HG03280 (cell line): ENCODE measurements at regions not wholly inside any gene's neighbourhood (a gene's known extent, or its start where the extent isn't known, plus 50 kb on each side); places are given as distances from the start of the nearest gene placed in this dataset.
"Not testable (repeated sequence)": the region's sequence is repeated elsewhere in the genome, so short reads cannot be mapped to it uniquely, and the experiment has no call there.

Experiments
- ATAC-seq: cut with Tn5 transposase; IDR thresholded peaks from one replicate; pipeline ENCODE4 v1.9.1; 2021; ENCODE audit warnings: mild to moderate bottlenecking, moderate library complexity; ENCODE audit not compliant: unreplicated experiment

DNA sequence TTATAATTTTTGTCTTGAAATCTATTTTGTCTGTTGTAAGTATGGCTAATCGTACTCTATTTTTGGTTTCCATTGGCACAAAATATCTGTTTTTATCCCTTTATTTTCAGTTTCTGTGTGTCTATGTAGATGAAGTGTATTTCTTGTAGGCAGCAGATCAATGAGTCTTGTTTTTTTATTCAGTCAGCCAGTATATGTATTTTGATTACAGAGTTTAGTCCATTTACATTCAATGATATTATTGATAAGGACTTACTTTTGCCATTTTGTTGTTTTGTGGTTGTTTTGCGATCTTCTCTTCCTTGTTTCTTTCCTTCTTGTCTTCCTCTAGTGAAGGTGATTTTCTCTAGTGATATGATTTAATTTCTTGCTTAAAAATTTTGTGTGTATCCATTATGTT is 336.3 kb upstream of the SPRY2 start:
- ATAC-seq = no peak

DNA sequence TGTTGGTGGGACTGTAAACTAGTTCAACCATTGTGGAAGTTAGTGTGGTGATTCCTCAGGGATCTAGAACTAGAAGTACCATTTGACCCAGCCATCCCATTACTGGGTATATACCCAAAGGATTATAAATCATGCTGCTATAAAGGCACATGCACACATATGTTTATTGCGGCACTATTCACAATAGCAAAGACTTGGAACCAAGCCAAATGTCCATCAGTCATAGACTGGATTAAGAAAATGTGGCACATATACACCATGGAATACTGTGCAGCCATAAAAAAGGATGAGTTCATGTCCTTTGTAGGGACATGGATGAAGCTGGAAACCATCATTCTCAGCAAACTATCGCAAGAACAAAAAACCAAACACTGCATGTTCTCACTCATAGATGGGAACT is 334.5 kb upstream of the SPRY2 start:
- ATAC-seq = not testable (repeated sequence)

DNA sequence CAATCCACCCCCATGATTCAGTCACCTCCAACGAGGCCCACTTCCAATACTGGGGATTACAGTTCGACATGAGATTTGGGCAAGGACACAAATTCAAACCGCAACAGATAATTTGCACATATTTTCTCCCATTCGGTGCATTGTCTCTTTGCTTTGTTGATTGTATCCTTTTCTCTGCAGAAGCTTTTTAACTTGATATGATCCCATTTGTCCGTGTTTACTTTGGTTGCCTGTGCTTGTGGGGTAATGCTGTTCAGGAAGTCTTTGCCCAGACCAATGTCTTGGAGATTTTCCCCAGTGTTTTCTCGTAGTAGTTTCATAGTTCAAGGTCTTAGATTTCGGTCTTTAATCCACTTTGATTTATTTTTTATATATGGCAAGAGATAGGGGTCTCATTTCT is 330.8 kb upstream of the SPRY2 start:
- no peak for ATAC-seq

DNA sequence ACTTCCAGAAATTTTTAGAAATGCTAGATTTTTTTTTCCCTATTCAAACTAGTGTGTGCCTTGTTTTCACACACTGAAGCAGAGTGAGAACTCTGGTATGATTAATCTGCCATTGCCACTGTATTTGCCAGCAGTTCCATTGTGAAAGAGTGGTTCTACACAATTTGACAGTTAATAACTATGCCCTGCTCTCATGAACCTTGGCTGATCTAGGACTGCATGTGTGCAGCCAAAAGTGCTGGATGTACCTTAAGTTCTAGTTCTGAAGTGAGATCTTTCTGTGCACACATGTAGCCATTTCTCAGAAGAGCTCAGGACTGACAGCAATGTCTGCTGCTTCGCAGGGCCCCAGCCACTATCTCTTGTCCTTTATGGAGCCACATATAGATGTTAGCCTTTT is 328.2 kb upstream of the SPRY2 start:
- no peak for ATAC-seq

DNA sequence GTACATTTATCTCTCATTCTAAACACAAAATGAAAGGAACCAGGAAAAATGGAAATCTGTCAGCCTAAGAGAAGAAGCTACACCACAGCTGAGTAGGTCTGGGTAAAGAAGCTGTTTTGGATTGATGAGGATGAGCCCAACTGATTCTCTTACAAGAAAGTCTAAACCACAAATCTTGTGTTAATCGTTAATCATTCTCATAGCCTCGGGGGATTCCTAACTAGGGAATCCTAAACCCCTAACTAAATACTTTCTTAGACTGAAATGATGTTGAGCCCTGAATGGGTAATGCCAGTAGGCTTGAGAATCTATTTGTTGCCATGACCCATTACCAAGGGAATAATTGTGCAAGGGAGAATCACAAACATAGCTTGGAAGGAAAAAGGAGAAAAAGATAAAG is 327.5 kb upstream of the SPRY2 start:
- ATAC-seq = no peak

DNA sequence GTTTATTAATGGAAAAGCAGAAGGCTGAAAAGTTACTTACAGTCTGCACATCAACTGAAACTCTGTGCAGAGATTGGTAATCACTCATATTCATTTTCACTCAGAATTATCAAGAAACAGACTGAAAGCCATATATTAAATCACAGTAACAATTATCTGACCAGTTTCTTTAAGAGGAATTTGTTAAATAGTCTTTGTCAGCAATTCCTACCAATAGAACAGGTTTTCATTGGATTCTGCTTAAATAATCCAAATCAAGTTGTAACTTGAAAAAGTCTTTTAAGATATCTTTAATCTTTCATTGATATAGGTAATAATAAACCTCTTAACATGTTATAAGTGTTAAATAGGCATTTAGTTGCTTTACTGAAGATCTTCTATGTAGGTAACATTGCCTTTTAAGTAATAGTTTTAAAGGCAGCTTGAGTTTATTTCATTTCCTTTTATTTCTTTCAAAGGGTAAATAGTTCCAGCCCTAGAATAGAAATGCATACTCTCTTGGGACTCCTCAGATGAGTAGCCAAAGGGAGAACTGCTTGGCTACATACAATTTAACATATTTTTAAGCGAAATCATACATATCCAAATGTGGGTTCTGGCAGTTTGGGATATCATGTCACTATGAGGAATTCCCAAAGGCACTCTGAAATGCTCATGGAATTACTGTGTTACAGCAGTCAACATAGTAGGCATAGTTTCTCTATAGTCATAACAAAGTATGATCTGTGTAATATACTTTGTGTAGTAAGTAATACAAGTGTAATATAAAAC is 326.0 kb upstream of the SPRY2 start:
- ATAC-seq = no peak

DNA sequence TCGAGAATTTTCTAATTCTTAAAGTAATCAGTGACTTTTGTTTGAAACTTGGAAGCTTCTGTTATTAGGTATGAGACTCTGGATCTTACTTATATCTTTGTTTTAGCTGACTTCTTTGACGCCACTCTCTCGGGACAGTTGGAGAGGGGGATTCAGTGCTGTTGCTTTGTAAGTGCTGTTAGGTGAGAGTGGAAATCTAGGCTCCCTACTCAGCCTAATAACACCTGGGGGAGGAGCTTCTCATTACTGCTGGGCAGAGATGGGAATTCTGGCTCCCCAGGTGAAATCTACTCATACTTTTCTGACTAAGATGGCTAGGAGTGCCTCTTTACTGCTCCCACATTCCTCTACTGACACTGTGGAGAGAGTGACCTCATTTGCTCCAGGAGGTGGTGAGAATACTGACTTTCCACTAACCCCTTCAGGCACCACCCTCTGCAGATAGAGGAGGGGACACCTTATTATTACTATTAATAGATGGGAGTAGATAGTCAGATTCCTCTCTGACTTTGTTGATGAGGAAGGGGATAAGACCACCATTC is 324.9 kb upstream of the SPRY2 start:
- no peak for ATAC-seq

DNA sequence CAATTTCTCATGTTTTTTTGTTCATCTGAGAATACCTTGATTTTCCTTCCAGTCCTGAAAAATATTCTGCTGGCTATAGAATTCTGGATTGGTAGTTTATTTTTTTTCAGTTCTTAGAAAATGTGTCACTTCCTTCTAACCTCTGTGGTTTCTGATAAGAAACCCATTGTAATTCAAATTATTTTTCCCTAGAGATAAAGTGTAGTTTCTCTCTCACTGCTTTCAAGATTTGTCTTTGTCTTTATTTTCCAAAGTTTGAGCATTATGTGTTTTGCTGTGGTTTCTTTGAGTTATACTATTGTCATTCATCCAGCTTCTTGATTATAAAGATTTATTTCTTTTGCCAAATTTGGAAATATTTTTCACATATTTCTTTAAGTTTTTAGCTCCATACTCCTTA is 324.0 kb upstream of the SPRY2 start:
- no peak for ATAC-seq

DNA sequence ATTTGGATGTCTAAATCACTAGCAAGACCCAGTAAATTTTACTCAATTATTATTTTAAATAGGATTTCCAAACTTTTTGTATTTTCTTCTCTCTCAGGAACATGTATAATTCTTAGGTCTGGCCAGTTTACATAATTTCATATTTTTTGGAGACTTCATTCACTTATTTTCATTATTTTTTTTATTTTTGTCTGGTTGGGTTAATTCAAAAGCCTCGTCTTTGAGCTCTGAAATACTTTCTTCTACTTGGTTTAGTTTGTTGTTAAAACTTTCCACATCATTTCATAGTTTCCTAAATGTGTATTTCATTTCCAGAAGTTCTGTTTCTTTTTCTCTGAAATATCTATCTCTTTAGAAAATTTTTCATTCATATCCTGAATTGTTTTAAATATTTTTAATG is 322.9 kb upstream of the SPRY2 start:
- no peak for ATAC-seq

DNA sequence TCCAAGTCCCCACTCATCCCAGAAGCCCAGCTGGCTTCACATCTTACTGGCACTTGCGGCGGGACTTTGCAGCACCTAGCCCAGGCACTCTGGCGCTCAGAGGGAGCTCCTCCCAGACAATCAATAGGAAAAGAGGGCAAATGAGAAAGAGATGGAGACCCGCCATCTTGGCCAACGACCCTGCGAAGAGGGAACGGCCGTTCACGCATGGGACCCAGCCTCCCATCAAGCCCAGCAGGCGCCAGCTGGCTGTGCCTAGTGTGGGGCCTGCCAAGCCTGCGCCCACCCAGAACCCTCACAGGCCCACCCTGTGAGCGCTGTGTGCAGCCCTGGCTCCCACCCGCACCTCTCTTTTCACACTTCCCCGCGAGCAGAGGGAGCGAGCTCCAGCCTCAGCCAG is 317.8 kb upstream of the SPRY2 start:
- no peak for ATAC-seq

DNA sequence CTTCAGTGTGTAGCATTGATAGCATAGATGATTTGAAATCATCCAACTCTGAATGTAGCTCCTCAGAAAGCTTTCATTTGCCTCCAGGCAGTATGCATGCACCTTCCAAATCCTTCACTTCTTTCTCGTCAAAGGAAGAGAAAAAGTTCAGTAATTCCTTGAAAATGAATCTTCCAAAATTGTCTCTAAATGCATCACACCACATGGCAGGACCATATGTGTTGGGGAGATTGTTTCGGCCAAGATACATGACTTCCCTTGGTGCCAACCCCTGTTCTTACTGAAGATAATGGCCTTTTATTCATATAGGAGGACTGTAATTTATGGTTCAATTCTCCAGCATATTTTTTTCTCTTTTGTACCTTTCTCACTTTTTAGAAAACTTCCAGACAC is 315.6 kb upstream of the SPRY2 start:
- ATAC-seq = no peak

DNA sequence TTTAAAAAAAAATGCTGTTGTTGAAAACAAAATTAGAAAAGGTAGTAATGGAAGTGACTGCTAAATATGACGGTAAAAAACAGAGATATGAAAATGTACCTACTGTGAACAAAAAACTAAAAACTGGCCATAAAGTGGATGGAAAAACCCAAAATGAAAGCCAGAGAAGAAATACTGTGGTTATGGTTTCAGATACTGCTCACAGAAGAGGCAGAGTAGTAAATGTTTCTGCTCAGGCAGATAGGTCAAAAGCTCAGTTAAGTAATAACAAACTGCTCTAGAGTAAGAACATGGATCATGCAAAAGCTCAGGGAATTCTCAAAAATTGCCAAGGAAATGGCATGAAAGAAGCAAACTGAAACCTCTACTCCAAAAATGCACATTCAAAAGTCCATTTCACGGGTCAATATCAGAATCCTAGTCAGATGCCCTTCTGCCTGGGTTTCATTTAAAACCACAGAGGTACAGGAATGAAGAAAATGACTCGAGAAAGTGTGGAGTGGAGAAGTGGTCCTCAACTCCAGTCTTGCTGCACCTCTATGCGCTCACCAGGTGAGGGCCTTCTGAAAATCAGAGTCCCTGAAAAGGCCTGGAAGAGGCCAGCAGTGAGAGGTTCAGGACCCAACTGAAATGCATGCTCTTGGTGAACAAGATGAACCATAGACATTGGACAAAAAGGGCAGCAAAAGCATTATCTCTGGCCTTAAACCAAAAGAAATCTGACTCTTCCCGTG is 315.0 kb upstream of the SPRY2 start:
- ATAC-seq = no peak

DNA sequence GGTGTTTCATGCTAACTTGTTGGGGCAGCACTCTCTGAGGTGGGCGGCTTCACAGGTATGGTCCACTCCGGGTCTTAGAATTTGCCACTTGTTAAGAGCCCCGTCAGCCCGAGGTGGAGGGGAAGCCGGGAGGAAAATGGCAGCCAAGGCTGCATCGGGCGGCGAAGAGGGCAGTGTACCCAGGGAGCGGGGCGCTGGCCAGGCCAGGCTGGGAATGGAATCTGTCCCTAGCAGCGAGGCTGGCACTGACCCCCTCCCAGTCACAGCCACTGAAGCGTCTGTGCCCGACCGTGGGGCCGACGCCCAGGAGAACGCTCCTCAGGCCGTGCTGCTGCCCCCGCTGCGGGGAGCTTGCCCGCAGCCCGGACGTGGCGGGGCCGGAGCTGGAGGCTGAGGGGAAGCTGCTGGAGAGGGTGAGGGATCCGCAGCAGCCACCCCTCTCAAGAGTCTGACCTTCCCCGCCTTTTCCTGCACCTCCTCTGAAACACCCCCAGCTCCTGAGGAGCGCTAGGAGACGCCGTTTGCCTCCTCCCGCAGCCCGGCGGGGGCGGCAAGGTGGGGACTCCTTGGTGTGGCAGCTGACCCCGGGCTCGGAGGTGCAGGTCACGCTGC is 313.8 kb upstream of the SPRY2 start:
- ATAC-seq = no peak

DNA sequence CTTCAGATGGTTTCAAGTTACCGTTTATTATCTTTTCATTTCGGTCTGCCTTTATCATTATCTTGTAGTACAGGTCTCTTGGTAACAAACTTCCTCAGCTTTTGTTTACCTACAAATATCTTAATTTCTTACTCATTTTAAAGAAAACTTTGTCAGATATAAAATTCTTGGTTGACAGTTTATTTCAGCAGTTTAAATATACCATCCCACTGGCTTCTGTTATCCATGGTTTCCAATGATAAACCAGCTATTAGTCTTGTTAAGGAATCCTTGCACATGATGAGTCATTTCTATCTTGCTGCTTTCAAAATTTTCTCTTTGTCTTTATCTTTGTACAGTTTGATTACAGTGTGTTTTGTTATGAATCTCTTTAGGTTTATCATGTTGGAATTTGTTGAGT is 308.3 kb upstream of the SPRY2 start:
- ATAC-seq = no peak

DNA sequence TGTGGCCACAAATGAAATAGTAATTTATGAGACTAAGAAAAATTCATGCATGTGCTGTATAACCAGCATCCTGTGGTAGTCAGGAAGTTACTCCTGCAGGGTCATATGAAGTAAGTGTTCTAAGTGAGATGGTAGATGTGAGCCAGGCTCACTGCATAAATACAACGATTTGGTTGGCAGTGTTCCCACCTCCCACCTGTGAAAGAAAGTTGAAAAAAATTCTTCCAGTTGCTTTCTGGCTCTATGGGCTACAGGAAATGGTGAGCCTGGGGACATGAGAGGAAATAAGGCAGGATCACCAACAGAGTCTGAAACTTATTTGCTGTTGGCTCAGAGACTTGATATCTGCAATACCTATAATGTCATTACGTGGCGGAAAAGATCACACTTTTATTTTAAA is 301.7 kb upstream of the SPRY2 start:
- no peak for ATAC-seq

DNA sequence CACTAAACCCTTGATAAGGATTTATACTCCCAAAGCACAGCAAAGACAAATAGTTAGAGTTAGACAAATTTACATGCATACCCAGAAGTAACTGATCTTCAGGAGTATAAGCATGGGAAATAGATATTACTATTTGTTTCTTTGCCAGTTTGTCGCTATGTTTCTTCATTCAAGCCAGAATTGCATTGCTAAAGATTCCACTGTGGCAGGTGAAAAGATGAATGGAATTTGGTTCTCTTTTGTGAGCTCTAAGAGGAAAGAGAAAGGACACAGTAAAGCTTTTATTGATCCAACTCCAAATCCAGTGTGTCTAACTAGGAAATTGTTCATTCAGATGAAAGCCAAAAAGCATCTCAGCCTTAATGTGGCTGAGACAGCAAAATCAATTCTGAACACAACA is 292.3 kb upstream of the SPRY2 start:
- no peak for ATAC-seq

DNA sequence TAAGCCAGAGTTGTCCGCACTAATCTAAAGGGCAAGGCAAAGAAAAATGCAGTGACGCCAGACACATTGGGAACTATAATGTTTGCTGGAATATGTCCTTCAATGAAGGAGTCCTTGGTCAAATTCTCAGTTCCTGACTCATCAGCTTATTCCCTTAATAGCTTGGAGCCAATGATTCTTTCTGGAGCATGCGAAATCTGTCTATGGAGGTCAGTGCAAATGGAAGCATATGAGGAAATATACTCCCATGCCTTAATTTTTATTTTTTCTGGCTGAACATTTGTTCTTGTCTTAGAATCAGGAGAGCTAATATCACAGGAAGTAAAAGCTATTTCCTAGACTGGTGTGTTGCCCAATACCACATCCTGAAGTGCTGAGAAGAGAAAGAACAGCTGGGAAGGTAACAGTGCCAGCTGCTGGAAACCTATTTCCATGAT is 289.8 kb upstream of the SPRY2 start:
- ATAC-seq = no peak

DNA sequence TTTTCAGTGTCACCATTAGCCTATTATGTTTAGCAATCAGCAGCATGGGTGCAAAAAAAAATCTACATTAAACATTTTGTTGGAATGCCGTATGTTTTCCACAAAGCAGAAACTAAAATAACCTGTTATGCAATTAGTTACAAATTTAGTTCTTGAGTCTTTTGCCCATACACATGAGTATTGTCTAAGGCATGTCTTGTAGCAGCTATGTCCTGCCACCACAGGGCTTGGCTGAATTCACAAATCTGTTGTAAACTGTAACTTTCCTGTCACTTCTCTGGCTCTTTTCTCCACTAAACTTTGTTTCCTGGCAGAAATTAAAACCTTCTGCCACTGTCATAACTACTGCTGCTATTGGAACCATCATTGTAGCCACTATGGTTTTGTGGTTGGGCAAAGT is 277.9 kb upstream of the SPRY2 start:
- ATAC-seq = no peak

DNA sequence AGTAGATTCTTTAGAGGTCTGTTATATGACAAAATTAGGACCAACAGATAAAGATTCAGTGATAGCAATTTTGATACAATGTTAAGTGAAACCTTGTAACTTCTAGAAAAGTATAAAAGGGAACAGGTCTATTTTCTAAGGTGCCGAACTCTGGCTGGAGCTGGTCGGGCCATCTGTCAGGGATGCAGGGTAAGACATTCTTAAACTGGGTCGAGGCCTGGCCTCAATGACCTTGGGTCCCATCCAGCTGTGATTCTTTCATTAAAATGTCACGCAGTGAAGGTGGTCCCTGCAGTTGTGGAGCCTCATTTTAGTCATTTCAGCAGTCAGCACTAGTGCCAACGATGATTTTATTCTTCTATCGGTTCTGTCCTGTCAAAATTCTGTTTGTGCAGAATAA is 271.9 kb upstream of the SPRY2 start:
- ATAC-seq = no peak

DNA sequence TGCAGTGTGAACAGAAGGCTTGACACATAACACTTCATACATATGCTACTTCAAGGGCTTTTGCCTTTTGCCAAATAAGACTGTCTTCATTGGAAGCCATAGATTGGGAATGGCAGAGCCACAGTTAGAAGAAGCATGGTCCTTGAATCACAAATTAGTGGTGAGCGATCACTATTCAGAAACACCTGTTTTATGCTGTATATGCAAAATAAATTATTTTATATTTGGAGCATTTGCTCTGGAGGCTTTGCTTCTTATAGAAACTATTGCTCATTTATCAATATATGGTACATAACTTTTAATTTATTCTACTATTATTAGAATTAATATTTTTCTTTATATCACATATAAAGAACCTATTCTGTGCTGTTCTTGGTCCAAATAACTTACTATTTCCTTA is 270.4 kb upstream of the SPRY2 start:
- no peak for ATAC-seq

DNA sequence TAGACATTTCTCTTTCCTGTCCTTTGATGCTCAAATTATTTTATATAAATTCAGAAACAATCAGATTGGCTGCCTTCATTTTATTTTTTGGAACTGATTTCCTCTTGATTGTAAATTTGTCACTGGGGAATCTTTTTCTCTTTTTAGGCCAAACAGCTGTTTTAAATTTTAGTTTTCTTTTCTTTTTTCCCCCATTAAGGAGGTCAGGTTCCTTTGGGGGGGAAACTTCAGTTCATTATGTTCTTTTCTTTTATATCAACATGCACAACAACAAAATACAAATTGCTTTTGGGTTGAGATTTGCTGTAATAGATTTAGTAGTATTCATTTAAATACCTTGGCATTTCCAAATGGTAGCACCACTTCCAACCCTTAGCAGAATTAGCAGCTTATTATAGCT is 264.8 kb upstream of the SPRY2 start:
- ATAC-seq = no peak

DNA sequence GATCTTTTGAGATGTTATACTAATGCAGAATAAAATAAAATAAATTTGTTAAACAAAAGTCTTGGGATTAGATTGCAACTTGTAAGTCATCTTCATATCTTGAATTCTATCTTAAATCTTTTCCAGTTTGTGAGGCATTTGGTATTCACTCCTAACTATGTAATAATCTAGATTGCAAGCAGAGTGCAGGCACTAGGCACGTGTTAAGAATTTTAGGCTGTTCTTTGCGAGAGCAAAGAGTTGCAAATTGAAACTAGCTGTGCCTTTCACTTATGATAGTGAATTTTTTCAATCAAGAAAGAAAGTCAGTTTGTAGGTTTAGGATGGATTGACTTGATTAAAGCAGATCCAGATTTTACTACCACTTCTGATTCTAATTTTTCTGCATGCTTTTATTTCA is 264.1 kb upstream of the SPRY2 start:
- no peak for ATAC-seq
